Right ventricle myocardium inferior (tissue), 1 donor: ENCODE measurements at regions not wholly inside any gene's neighbourhood (a gene's known extent, or its start where the extent isn't known, plus 50 kb on each side); places are given as distances from the start of the nearest gene placed in this dataset.

Experiments used
- ATAC-seq: fragments of 200-7000 bp; cut with Tn5 transposase; one replicate; pipeline ENCODE4 v1.9.1; 2020; ENCODE audit warnings: mild to moderate bottlenecking, moderate library complexity
- DNase-seq: peaks from one replicate; pipeline ENCODE4 v3.0.0; 2021; ENCODE audit errors: missing footprints
- intact Hi-C: fragments of 100-400 bp; cut with DNase I; formaldehyde crosslinking; loops from one replicate; pipeline ENCODE4 v1.11.0; 2022
- donor health status: DM: no; HTN: yes; CAD: no; lungs with severe emphysema.

- DNase-seq (no peak), ATAC-seq (no peak)
- intact Hi-C loops = no loop called here
Observed at GRCh38 chr18:28880856-28881255, 703.9 kb upstream of the CDH2 start.

GRCh38 chr18:28875059-28875458 lies 698.1 kb upstream of the CDH2 start:
- no peak for DNase-seq
- no peak for ATAC-seq
- intact Hi-C loops = no loop called here

GRCh38 chr18:28863396-28863795 lies 686.5 kb upstream of the CDH2 start:
- DNase-seq (no peak), ATAC-seq (no peak)
- intact Hi-C loops = no loop called here

GRCh38 chr18:28858248-28858647 lies 681.3 kb upstream of the CDH2 start:
- peak; percentile 56 for ATAC-seq
- DNase-seq = no peak
- intact Hi-C loops = no loop called here

- ATAC-seq (no peak), DNase-seq (no peak)
- intact Hi-C loops = no loop called here
Observed at GRCh38 chr18:28855989-28856388, 679.1 kb upstream of the CDH2 start.

- intact Hi-C loops = no loop called here
- DNase-seq = no peak
- ATAC-seq = no peak
Observed at GRCh38 chr18:28855524-28855923, 678.6 kb upstream of the CDH2 start.

- ATAC-seq (peak; percentile 28), DNase-seq (no peak)
- intact Hi-C loops = no loop called here
Observed at GRCh38 chr18:28854964-28855363, 678.0 kb upstream of the CDH2 start.

- intact Hi-C loops = no loop called here
- ATAC-seq = no peak
- DNase-seq = no peak
Observed at GRCh38 chr18:28846958-28847357, 670.0 kb upstream of the CDH2 start.

GRCh38 chr18:28837100-28837499 lies 660.2 kb upstream of the CDH2 start:
- no peak for DNase-seq
- no peak for ATAC-seq
- intact Hi-C loops = no loop called here

- ATAC-seq (no peak), DNase-seq (no peak)
- intact Hi-C loops = no loop called here
Observed at GRCh38 chr18:28834889-28835288, 658.0 kb upstream of the CDH2 start.

- no peak for ATAC-seq
- no peak for DNase-seq
- intact Hi-C loops = no loop called here
Observed at GRCh38 chr18:28831908-28832307, 655.0 kb upstream of the CDH2 start.

GRCh38 chr18:28831476-28831875 lies 654.5 kb upstream of the CDH2 start:
- intact Hi-C loops = no loop called here
- DNase-seq (no peak), ATAC-seq (no peak)

GRCh38 chr18:28826107-28826506 lies 649.2 kb upstream of the CDH2 start:
- ATAC-seq = no peak
- DNase-seq = no peak
- intact Hi-C loops = no loop called here

GRCh38 chr18:28824183-28824574 lies 647.2 kb upstream of the CDH2 start:
- intact Hi-C loops = no loop called here
- ATAC-seq (no peak), DNase-seq (no peak)

GRCh38 chr18:28823506-28824182 lies 646.7 kb upstream of the CDH2 start:
- ATAC-seq (no peak), DNase-seq (no peak)
- intact Hi-C loops = no loop called here

GRCh38 chr18:28820353-28820752 lies 643.4 kb upstream of the CDH2 start:
- intact Hi-C loops = no loop called here
- ATAC-seq (no peak), DNase-seq (no peak)

- no peak for ATAC-seq
- no peak for DNase-seq
- intact Hi-C loops = no loop called here
Observed at GRCh38 chr18:28816155-28816554, 639.2 kb upstream of the CDH2 start.

- intact Hi-C loops = no loop called here
- DNase-seq (no peak), ATAC-seq (no peak)
Observed at GRCh38 chr18:28814365-28814764, 637.4 kb upstream of the CDH2 start.

GRCh38 chr18:28808373-28808772 lies 631.4 kb upstream of the CDH2 start:
- ATAC-seq = no peak
- no peak for DNase-seq

GRCh38 chr18:28805491-28805890 lies 628.6 kb upstream of the CDH2 start:
- DNase-seq (no peak), ATAC-seq (no peak)
- intact Hi-C loops = no loop called here

More at GRCh38 chr18:28808373-28808772, 631.4 kb upstream of the CDH2 start:
- intact Hi-C loops = no loop called here

GRCh38 chr18:28804512-28805202 lies 627.7 kb upstream of the CDH2 start:
- ATAC-seq = no peak
- no peak for DNase-seq
- intact Hi-C loops = no loop called here
